Mesendoderm (in vitro differentiated cells): ENCODE measurements at regions not wholly inside any gene's neighbourhood (a gene's known extent, or its start where the extent isn't known, plus 50 kb on each side); places are given as distances from the start of the nearest gene placed in this dataset.
"Not testable (repeated sequence)": the region's sequence is repeated elsewhere in the genome, so short reads cannot be mapped to it uniquely, and the experiment has no call there.

Source experiments
- DNase-seq: peaks from one replicate; pipeline ENCODE4 v3.0.0; 2013
- H2AK5ac ChIP-seq: 2 replicates; pipeline ENCODE4 v1.6.1; 2013; ENCODE audit warnings: low read length, inconsistent platforms
- H2BK120ac ChIP-seq: 2 replicates; pipeline ENCODE4 v1.6.1; 2013; ENCODE audit warnings: low read depth, mild to moderate bottlenecking, low read length, moderate library complexity, mixed read lengths
- H2BK15ac ChIP-seq: replicated peaks from 2 replicates; pipeline ENCODE4 v1.6.1; 2013; ENCODE audit warnings: low read depth, mild to moderate bottlenecking, moderate library complexity
- H2BK5ac ChIP-seq: 2 replicates; pipeline ENCODE4 v1.6.1; 2013; ENCODE audit warnings: low read length, inconsistent platforms
- H3K18ac ChIP-seq: 2 replicates; pipeline ENCODE4 v1.6.1; 2013; ENCODE audit warnings: mild to moderate bottlenecking, low read length, mixed read lengths
- H3K23ac ChIP-seq: one replicate; pipeline ENCODE4 v1.6.1; 2013; ENCODE audit warnings: low read length
- H3K27ac ChIP-seq: 2 replicates; pipeline ENCODE4 v1.5.1; 2013; ENCODE audit warnings: low read depth, mild to moderate bottlenecking, inconsistent platforms, low read length, moderate library complexity
- H3K27me3 ChIP-seq: 2 replicates; pipeline ENCODE4 v1.6.1; 2013; ENCODE audit warnings: low read length, control low read depth, mild to moderate bottlenecking, inconsistent platforms; ENCODE audit not compliant: insufficient read depth, poor library complexity
- H3K36me3 ChIP-seq: 2 replicates; pipeline ENCODE4 v1.6.1; 2013; ENCODE audit warnings: low read length, inconsistent platforms; ENCODE audit not compliant: control insufficient read depth, insufficient read depth
- H3K4ac ChIP-seq: one replicate; pipeline ENCODE4 v1.6.1; 2013; ENCODE audit warnings: low read depth, mild to moderate bottlenecking, low read length, moderate library complexity
- H3K4me1 ChIP-seq: 2 replicates; pipeline ENCODE4 v1.6.1; 2013; ENCODE audit warnings: low read depth, low read length, inconsistent platforms; ENCODE audit not compliant: control insufficient read depth
- H3K4me2 ChIP-seq: 2 replicates; pipeline ENCODE4 v1.6.1; 2013; ENCODE audit warnings: low read length
- H3K4me3 ChIP-seq: 2 replicates; pipeline ENCODE4 v1.5.1; 2013; ENCODE audit warnings: mild to moderate bottlenecking, low read length
- H3K56ac ChIP-seq: one replicate; pipeline ENCODE4 v1.6.1; 2013; ENCODE audit warnings: low read length
- H3K79me1 ChIP-seq: 2 replicates; pipeline ENCODE4 v1.6.1; 2013; ENCODE audit warnings: low read length, inconsistent platforms
- H3K79me2 ChIP-seq: 2 replicates; pipeline ENCODE4 v1.6.1; 2013; ENCODE audit warnings: mild to moderate bottlenecking, low read length; ENCODE audit not compliant: control insufficient read depth, insufficient read depth
- H3K9ac ChIP-seq: 2 replicates; pipeline ENCODE4 v1.6.1; 2013; ENCODE audit warnings: low read length, inconsistent platforms
- H4K5ac ChIP-seq: one replicate; pipeline ENCODE4 v1.6.1; 2013; ENCODE audit warnings: low read length
- H4K8ac ChIP-seq: one replicate; pipeline ENCODE4 v1.6.1; 2013; ENCODE audit warnings: low read depth, mild to moderate bottlenecking, control low read depth, low read length, moderate library complexity
- WGBS: extraction: QIAGEN DNeasy Blood & Tissue Kit; methylation state at CpG from one replicate; pipeline ENCODE4 v1.1.7; 2013; ENCODE audit warnings: low lambda C conversion rate, missing lambda C conversion rate; ENCODE audit not compliant: insufficient coverage; ENCODE audit errors: extremely low coverage; 5-methylcytosine and 5-hydroxymethylcytosine counted together

DNA sequence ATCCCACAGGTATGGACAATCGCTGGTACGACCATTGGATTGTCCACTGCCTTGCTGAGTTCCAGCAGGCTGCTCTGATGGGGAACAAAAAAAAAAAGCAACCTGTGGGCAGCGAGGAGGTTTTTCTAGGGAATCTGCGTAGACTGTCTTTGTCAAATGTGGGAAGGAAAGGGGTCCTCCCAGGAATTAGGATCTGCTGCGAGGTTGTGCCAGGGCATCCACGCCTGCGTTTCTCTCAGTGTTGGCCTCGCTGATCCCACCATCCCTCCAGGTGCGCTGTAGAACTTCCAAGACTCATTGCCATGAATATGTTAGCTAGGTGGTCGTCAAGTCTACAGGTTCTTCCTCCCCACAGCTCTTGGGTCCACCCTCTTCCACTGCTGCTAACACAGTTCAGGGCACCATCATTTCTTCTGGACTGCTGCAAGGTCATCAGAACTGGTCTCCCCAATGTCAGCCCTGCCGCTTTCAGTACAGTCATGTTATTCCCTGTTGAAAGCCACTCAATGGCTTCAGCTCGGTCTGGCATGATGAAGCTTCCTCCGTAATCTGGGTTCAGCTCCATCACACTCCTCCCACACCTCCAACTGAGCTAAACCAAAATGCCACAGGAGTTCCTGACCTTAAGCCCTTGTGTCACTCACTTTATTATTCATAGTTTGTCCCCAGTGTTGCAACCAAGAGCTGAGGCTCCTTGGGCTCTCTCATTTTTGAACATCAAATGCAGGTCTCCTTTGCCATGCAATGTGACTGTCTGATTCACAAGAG, 79.5 kb upstream of the DMRT1 start:
- Histone ChIP-seq H3K23ac (no peak overlapping the region), H3K4me1 (no peaks in the 10 kb centered on the region), H3K4me3 (no peak overlapping the region), H4K8ac (no peak overlapping the region), H2BK5ac (no peak overlapping the region), H2BK15ac (no peak overlapping the region), H3K4ac (no peak overlapping the region), H3K18ac (no peak overlapping the region), H2AK5ac (no peak overlapping the region), H3K36me3 (no peaks in the 10 kb centered on the region), H3K79me1 (no peaks in the 10 kb centered on the region), H4K5ac (no peak overlapping the region), H3K4me2 (no peak overlapping the region), H3K27me3 (no peaks in the 10 kb centered on the region), H2BK120ac (no peak overlapping the region), H3K79me2 (no peaks in the 10 kb centered on the region), H3K9ac (no peak overlapping the region), H3K27ac (no peak overlapping the region), H3K56ac (no peak overlapping the region)
- WGBS = no CpG with 5 or more reads among the region's 13 CpGs
- DNase-seq = no peak

- no peak overlapping the region for H3K4ac ChIP-seq
- no peaks in the 10 kb centered on the region for H3K27me3 ChIP-seq
- H4K5ac ChIP-seq = no peak overlapping the region
- H3K4me1 ChIP-seq = no peaks in the 10 kb centered on the region
- H3K4me3 ChIP-seq = no peak overlapping the region
- no peak overlapping the region for H3K4me2 ChIP-seq
- no peaks in the 10 kb centered on the region for H3K79me2 ChIP-seq
- H3K56ac ChIP-seq = no peak overlapping the region
- WGBS = no CpG with 5 or more reads among the region's 6 CpGs
- H2BK120ac ChIP-seq = no peak overlapping the region
- H3K36me3 ChIP-seq = no peaks in the 10 kb centered on the region
- H2AK5ac ChIP-seq = no peak overlapping the region
- H2BK15ac ChIP-seq = no peak overlapping the region
- H3K27ac ChIP-seq = no peak overlapping the region
- no peaks in the 10 kb centered on the region for H3K79me1 ChIP-seq
- no peak for DNase-seq
- H3K9ac ChIP-seq = no peak overlapping the region
- no peak overlapping the region for H3K23ac ChIP-seq
- no peak overlapping the region for H3K18ac ChIP-seq
- no peak overlapping the region for H4K8ac ChIP-seq
- no peak overlapping the region for H2BK5ac ChIP-seq
These were observed 77.8 kb upstream of the DMRT1 start for GRCh38 chr9:763692-764091.

DNA sequence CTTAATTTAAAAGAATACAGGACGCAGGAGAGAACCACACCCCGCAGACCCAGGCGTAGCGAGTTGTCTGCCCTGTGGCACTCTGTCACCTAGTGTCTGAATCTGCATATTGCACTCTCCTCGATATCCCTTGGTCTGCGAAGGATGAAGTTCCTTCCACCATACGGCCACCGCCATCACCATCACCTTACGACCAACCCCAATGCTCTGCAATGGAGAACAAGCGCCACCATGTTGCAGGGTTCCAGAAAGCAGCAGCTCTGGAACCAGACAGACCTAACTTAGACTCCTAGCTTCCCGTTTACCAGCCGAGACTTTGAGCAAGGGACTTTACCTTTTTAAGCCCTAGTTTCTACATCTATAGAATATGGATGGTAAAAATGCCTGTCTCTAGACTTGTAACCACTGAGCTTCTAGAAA, 77.4 kb upstream of the DMRT1 start:
- no peak overlapping the region for H3K27ac ChIP-seq
- peak; percentile 96 for DNase-seq
- no peak overlapping the region for H2AK5ac ChIP-seq
- H4K5ac ChIP-seq = no peak overlapping the region
- H3K36me3 ChIP-seq = no peaks in the 10 kb centered on the region
- no peak overlapping the region for H3K56ac ChIP-seq
- H3K9ac ChIP-seq = no peak overlapping the region
- H3K4me2 ChIP-seq = no peak overlapping the region
- no peak overlapping the region for H3K18ac ChIP-seq
- no peaks in the 10 kb centered on the region for H3K27me3 ChIP-seq
- H2BK120ac ChIP-seq = no peak overlapping the region
- H3K4me3 ChIP-seq = no peak overlapping the region
- WGBS = no CpG with 5 or more reads among the region's 12 CpGs
- no peak overlapping the region for H3K23ac ChIP-seq
- H3K4ac ChIP-seq = no peak overlapping the region
- H3K79me1 ChIP-seq = no peaks in the 10 kb centered on the region
- no peak overlapping the region for H4K8ac ChIP-seq
- H3K4me1 ChIP-seq = no peaks in the 10 kb centered on the region
- no peak overlapping the region for H2BK15ac ChIP-seq
- no peaks in the 10 kb centered on the region for H3K79me2 ChIP-seq
- H2BK5ac ChIP-seq = no peak overlapping the region

DNA sequence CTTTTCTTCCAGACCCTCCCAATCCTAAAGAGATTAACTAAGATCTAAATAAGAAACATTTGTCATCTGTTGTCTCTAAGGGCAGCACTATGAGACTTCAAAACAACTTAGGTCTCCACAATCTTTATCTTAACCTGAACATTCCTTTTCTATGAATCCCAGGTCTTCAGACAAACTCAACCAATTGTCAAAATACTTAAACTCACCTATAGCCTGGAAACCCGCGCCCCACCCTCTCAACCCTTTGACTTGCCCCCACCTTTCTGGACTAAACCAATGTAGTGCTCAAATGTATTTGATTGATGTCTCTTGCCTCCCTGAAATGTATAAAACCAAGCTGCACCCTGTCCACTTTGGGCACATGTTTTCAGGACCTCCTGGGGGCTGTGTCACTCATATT, 76.5 kb upstream of the DMRT1 start:
- H2BK15ac ChIP-seq = no peak overlapping the region
- WGBS = no CpG with 5 or more reads among the region's 2 CpGs

DNA sequence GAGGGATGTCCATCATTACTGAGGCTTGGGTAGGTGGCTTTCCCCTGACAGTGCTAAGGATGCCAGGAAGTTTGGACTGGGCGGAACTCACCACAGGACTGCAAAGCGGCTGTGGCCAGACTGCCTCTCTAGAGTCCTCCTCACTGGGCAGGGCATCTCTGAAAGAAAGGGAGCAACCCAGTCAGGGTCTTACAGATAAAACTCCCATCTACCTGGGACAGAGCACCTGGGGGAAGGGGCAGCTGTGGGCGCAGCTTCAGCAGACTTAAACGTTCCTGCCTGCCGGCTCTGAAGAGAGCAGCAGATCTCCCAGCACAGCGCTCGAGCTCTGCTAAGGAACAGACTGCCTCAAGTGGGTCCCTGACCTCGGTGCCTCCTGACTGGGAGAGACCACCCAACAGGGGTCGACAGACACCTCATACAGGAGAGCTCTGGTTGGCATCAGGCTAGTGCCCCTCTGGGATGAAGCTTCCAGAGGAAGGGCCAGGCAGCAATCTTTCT, 74.4 kb upstream of the DMRT1 start:
- H3K18ac ChIP-seq, H3K36me3 ChIP-seq, H3K4me2 ChIP-seq, H3K4me1 ChIP-seq, H3K9ac ChIP-seq, H2BK5ac ChIP-seq, H2BK15ac ChIP-seq, H4K8ac ChIP-seq, H4K5ac ChIP-seq, H3K4ac ChIP-seq, H3K79me1 ChIP-seq, H2BK120ac ChIP-seq, H3K56ac ChIP-seq, DNase-seq, H2AK5ac ChIP-seq, H3K23ac ChIP-seq, H3K4me3 ChIP-seq, H3K27ac ChIP-seq, H3K79me2 ChIP-seq, H3K27me3 ChIP-seq: not testable (repeated sequence)
- no CpG with 5 or more reads among the region's 9 CpGs for WGBS

More for the DNA sequence above, 76.5 kb upstream of the DMRT1 start:
- H4K5ac ChIP-seq = no peak overlapping the region
- H3K79me2 ChIP-seq = no peaks in the 10 kb centered on the region
- no peak overlapping the region for H3K4ac ChIP-seq
- H3K9ac ChIP-seq = no peak overlapping the region
- no peak for DNase-seq
- no peak overlapping the region for H4K8ac ChIP-seq
- H3K79me1 ChIP-seq = no peaks in the 10 kb centered on the region
- H3K27ac ChIP-seq = no peak overlapping the region
- no peak overlapping the region for H3K56ac ChIP-seq
- no peak overlapping the region for H3K23ac ChIP-seq
- no peak overlapping the region for H2AK5ac ChIP-seq
- no peak overlapping the region for H2BK120ac ChIP-seq
- no peak overlapping the region for H3K18ac ChIP-seq
- no peaks in the 10 kb centered on the region for H3K36me3 ChIP-seq
- H3K4me3 ChIP-seq = no peak overlapping the region
- H3K4me1 ChIP-seq = no peaks in the 10 kb centered on the region
- no peak overlapping the region for H3K4me2 ChIP-seq
- no peak overlapping the region for H2BK5ac ChIP-seq
- no peaks in the 10 kb centered on the region for H3K27me3 ChIP-seq

DNA sequence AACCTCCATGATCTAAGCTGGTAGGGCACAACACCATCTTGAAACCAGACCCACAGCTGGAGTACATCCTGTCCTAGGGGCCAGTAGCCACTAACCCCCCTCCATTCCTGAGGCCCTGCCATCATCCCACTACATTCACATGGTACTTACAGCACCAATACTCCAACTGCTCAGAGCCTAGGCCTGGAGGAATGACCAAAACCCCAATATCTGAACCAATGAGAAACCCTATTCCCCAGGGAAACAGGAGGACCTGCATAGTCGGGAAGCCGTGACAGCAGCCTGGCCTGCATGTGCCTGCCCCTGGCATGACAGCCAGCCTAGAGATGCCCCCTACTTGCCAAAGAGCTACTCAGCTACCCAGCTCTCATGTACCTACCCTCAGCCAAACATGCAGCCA, 65.4 kb upstream of the DMRT1 start:
- H3K9ac ChIP-seq = no peak overlapping the region
- no peak overlapping the region for H3K4me3 ChIP-seq
- no peaks in the 10 kb centered on the region for H3K27me3 ChIP-seq
- H3K27ac ChIP-seq = no peak overlapping the region
- H3K18ac ChIP-seq = no peak overlapping the region
- WGBS = no CpG with 5 or more reads among the region's 2 CpGs
- DNase-seq = no peak
- H2BK5ac ChIP-seq = no peak overlapping the region
- no peaks in the 10 kb centered on the region for H3K79me1 ChIP-seq
- H2BK120ac ChIP-seq = no peak overlapping the region
- no peak overlapping the region for H3K4ac ChIP-seq
- H3K36me3 ChIP-seq = no peaks in the 10 kb centered on the region
- H3K23ac ChIP-seq = no peak overlapping the region
- H3K79me2 ChIP-seq = no peaks in the 10 kb centered on the region
- no peak overlapping the region for H2BK15ac ChIP-seq
- no peak overlapping the region for H3K56ac ChIP-seq
- H3K4me1 ChIP-seq = no peaks in the 10 kb centered on the region
- H3K4me2 ChIP-seq = no peak overlapping the region
- H2AK5ac ChIP-seq = no peak overlapping the region
- no peak overlapping the region for H4K8ac ChIP-seq
- H4K5ac ChIP-seq = no peak overlapping the region
